ENCODE measurements at regions not wholly inside any gene's neighbourhood (a gene's known extent, or its start where the extent isn't known, plus 50 kb on each side); places are given as distances from the start of the nearest gene placed in this dataset.

DNA sequence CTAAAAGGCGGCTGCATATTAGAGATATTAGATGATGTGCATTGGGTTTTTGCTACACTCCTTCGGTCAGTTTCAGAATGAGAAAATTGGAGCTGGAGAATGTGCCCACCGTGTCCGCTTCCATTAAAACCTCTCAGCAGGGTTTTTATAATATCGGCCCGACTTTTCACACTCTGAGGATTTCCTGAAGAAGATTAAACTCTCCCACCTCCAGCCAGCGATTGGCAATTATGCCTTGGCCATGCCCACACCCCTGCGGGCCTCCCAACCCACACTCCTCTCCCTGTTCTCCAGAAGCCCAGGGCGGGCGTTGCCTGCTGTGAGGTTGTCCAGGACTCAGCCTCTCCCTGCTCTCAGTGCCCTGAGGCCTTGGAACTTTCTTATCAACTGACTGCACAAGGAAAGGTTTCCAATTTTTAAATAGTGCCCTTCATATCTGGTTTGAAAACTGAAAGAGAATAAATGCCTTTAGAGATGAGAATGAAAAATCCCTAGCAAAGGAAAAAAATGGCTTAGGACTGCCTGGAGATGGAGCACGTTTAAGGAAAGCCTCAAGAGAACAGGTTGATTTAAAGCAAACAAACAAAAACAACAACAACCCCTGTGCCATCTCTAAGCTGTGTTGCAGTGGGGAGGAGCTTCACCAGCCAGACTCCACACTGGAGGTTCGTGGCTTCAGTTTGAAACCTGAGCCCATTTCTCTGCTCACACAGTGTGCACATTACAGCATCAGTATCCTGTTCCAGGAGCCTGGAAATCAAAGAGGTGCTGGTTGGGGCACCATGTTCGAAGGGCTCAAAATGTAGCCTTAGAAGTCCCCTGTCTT is 292.9 kb downstream of the NSG2 start:
- no peak for DNase-seq (ENCODE audit: low read depth)
- H3K4me3 ChIP-seq (ENCODE audit: low read depth, low read length) = no peak overlapping the region
- TF ChIP-seq, protein P1, sequence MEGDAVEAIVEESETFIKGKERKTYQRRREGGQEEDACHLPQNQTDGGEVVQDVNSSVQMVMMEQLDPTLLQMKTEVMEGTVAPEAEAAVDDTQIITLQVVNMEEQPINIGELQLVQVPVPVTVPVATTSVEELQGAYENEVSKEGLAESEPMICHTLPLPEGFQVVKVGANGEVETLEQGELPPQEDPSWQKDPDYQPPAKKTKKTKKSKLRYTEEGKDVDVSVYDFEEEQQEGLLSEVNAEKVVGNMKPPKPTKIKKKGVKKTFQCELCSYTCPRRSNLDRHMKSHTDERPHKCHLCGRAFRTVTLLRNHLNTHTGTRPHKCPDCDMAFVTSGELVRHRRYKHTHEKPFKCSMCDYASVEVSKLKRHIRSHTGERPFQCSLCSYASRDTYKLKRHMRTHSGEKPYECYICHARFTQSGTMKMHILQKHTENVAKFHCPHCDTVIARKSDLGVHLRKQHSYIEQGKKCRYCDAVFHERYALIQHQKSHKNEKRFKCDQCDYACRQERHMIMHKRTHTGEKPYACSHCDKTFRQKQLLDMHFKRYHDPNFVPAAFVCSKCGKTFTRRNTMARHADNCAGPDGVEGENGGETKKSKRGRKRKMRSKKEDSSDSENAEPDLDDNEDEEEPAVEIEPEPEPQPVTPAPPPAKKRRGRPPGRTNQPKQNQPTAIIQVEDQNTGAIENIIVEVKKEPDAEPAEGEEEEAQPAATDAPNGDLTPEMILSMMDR (IDR thresholded peaks at IDR 0.05; ENCODE audit: insufficient read depth, low read depth, low read length) = no peak

GRCh38 chr5:174339130-174339529 is 293.6 kb downstream of the NSG2 start:
- H3K4me3 ChIP-seq (ENCODE audit: low read depth, low read length) = no peak overlapping the region
- TF ChIP-seq, protein P1 (IDR thresholded peaks at IDR 0.05; ENCODE audit: insufficient read depth, low read depth, low read length) = no peak
- no peak for DNase-seq (ENCODE audit: low read depth)

GRCh38 chr5:174340226-174340625 is 294.7 kb downstream of the NSG2 start:
- no peak overlapping the region for H3K4me3 ChIP-seq (ENCODE audit: low read depth, low read length)
- DNase-seq (ENCODE audit: low read depth) = no peak
- TF ChIP-seq, protein P1 (IDR thresholded peaks at IDR 0.05; ENCODE audit: insufficient read depth, low read depth, low read length) = no peak

GRCh38 chr5:174342696-174343095 is 297.2 kb downstream of the NSG2 start:
- no peak overlapping the region for H3K4me3 ChIP-seq (ENCODE audit: low read depth, low read length)
- DNase-seq (ENCODE audit: low read depth) = no peak
- TF ChIP-seq, protein P1 (IDR thresholded peaks at IDR 0.05; ENCODE audit: insufficient read depth, low read depth, low read length) = no peak

GRCh38 chr5:174343826-174344225 is 298.3 kb downstream of the NSG2 start:
- TF ChIP-seq, protein P1 (IDR thresholded peaks at IDR 0.05; ENCODE audit: insufficient read depth, low read depth, low read length) = no peak
- DNase-seq (ENCODE audit: low read depth) = no peak
- H3K4me3 ChIP-seq (ENCODE audit: low read depth, low read length) = no peak overlapping the region

GRCh38 chr5:174344335-174344734 is 298.8 kb downstream of the NSG2 start:
- H3K4me3 ChIP-seq (ENCODE audit: low read depth, low read length) = no peak overlapping the region
- TF ChIP-seq, protein P1 (IDR thresholded peaks at IDR 0.05; ENCODE audit: insufficient read depth, low read depth, low read length) = no peak
- no peak for DNase-seq (ENCODE audit: low read depth)

DNA sequence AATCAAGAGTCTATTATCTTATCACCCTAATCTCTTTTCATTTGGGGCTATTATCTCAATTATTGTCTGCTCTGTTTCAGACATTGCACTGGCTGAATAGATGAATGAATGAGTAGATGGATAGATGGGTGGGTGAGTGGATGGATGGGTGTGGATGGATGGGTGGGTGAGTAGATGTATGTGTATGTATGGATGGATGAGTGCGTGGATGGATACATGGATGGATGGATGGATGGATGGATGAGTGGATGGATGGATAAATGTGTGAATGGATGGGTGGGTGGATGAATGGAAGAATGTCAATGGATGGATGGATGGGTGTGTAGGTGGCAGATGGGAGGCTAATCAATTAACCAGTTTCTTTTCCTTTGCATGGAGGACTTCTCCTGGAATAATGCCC is 301.7 kb downstream of the NSG2 start:
- no peak for DNase-seq (ENCODE audit: low read depth)
- TF ChIP-seq, protein P1 (IDR thresholded peaks at IDR 0.05; ENCODE audit: insufficient read depth, low read depth, low read length) = no peak

More for the DNA sequence above, 301.7 kb downstream of the NSG2 start:
- H3K4me3 ChIP-seq (ENCODE audit: low read depth, low read length) = no peak overlapping the region
